NCI-H524 treated with DMSO at 0.1 percent for 48 hours (cell line): ENCODE measurements at regions not wholly inside any gene's neighbourhood (a gene's known extent, or its start where the extent isn't known, plus 50 kb on each side); places are given as distances from the start of the nearest gene placed in this dataset.

Experiments
- DNase-seq: peaks from one replicate; lab custom pipeline; 2025; lab: John Stamatoyannopoulos, UW

DNA sequence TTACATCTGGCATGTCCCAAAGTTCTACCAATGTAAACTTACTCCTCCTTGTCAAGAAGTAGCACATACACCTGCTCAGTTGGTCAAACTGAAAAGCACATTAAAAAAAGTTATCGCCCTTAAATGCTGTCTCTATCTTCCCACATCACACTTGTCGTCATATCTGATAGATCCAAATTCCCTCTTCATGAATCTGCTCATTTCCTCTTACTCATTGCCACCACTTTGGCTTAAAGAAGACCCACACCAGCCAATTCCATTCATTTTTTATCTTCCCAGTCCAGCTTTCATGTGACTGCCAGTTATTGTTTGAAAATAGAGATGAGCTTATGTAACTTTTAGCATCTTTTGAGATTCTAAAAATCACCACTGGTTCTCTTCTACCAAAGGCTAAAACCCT is 305.9 kb upstream of the MTNR1B start:
- DNase-seq, result no peak

DNA sequence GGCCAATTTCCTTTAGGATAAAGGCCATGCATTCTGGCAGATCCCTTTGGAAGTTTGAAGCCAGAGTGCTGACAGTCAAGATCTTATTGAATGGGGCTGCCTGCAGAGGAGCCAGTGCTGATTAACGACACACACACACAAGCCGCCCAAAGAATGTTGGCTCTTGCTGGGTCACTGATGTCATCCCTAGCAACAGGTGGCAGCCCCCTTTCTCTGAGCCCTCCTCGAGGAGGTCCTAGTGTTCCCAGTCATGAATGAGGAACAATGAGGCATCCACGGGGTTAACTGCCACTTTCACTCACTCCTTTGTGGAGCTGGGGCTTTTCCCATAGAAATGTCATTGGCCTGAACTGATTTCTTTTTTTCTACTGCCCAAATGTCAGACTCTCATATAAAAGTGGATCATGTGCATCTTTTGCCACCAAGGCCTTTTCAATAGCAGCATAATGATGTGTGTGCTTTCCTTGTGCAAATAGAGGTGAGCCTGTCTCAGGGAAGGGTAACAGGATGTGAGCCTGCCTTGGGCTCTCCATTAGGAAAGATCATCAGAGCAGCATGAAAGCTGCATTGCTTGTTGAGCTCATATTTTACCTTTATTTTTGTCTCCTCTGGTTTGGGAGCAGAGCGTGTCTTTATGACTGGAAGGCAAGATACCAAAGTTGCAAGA is 301.8 kb upstream of the MTNR1B start:
- no peak for DNase-seq

DNA sequence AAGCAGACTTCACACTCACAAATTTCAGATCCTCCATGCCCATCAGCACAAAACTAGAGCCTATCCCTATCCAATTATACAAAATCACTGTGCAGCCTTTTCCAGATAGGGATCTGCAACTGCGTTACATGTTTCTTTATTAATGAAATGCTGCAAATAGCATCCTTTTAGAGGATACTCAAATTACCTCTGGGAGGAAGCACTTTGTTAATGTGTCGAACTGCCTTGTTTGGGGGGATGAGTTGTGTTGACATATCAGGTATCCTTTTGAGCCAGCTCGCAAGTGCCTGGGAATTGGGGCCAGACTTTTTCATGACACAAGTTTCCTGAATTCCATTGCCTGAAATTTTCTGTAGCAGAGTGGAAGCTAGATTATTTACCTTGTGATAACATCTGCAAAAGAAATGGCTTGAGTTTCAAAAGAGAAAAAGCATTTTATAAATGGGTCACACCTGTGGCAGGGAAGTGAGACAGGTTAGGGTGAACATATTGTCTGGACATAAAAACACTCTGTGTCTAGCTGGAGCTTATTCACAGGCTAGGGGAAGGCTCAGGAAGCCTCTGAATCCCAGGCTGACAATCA is 299.1 kb upstream of the MTNR1B start:
- no peak for DNase-seq

DNA sequence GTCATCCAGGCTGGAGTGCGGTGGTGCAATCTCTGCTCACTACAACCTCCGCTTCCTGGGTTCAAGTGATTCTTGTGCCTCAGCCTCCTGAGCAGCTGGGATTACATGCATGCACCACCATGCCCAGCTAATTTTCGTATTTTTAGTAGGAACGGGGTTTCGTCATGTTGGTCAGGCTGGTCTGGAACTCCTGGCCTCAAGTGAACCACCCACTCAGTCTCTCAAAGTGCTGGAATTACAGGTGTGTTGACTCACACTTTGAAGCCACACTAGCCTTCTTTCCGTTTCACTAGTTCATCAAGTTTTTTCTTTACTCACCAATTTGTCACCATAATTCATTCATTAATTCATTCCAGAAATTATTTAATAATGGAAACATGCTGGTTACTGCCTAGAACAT is 298.4 kb upstream of the MTNR1B start:
- no peak for DNase-seq

DNA sequence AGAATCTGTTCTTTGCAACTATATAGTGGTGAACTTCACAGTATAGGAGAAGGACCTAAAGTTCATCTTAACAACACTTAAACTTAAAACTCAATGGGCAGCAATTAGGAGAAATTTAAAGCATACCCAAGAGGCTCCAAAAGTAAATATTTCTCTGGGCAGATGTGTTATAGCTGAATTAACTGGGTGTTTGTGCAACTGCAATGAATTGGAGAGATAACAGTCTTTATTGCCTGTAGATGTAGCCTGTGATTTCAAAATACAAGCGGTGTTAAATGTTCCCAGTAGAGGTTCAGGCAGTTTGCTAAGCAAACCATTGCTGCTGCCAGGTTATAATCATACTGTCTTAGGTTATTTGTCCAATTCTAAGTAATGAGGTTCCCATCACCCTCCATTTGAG is 294.1 kb upstream of the MTNR1B start:
- no peak for DNase-seq

DNA sequence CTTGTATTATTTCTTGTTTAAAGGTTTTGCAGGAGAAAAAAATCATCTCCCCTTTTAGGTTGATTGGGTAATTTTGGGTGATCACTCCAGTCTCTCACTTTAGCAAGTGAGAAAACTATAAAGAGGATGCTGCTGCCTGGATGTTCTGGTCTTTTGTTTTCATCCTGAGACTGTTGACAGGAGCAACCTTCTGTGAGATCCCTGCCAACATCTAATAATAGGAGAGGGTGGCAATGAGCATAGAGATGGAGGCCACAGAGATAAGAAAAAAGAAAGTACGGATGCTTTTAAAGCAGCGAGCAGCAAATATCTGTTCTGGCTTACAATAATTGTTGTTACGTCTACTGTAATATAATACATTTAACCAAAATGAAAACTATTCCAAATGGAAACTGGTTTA is 293.6 kb upstream of the MTNR1B start:
- DNase-seq, result no peak

DNA sequence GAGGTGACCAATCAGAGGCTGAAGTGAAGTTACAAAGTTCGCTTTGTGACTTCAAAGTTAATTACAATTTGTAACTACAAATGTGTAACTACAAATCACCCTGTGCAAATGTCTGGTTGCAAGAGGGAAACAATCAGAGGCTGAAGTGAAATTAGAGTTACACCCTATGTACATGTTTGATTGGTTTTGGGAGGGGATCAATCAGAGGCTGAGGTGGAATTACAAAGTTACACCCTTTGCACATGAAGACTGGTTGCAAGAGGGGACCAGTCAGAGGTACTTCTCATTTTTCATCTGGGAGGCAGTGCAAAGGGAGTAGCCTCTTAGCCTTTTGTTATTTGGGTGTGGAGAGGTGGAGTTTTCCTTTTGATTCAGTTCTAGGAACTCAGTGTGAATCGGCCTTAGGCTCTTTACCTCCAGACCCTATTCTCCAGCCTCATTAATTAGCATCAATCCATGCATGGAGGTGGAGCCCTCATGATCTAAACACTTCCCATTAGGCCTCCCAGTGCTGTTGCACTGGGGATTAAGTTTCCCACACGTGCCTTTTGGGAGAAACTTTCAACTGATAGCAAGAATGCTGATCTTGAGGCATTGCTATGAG is 291.3 kb upstream of the MTNR1B start:
- DNase-seq, result no peak

DNA sequence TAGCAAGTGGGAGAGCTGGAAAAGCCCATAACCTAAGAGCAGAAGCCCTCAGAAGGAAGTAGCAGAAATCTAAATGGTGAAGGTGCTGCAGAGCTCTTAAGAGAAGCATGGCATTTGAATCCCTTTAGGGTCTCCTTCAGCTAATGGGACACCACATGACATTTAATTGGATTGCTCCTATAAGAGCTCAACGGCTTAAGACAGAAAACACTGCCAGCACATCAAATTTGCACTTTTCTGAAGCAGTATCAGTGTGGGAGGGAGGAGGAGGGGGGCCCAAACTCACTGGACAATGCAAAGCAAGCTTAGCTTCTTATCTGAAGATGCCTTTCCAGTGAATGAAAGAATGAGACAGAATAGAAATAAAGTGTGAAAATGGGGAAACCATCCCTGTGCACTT is 287.9 kb upstream of the MTNR1B start:
- peak; percentile 5 for DNase-seq

DNA sequence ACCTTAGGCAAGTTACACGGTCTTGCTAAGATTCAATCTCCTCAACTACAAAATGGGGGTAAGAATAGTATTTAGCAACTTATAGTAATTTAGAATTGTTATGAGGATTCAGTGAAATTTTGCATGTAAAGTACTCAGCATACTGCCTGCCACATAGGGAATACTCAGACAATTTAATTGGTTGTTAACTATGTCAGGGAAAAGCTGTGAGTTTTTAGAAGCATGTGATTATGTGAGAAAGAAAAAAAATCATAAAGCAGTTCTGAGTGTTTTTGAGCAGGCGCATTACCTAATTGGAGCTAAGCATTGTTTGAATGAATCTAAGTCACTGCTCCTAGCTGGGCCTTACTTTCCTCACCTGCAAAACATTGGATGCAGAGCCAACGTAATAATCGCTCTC is 287.3 kb upstream of the MTNR1B start:
- no peak for DNase-seq

DNA sequence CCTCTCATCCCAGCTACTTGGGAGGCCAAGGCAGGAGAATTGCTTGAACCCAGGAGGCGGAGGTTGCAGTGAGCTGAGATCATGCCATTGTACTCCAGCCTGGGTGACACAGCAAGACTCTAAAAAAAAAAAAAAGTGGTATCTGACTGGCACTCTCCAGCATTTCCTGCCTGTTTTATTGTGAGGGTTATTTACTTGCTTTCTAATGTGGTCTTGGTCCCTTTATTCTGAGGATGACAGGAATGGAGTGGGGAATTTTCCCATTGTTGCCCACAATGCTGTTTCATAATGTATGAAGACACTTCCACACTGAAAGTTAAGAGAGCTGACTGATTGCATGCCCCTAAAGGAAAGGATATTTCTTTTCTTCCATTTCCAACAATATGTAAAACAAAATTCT is 286.5 kb upstream of the MTNR1B start:
- DNase-seq, result no peak

DNA sequence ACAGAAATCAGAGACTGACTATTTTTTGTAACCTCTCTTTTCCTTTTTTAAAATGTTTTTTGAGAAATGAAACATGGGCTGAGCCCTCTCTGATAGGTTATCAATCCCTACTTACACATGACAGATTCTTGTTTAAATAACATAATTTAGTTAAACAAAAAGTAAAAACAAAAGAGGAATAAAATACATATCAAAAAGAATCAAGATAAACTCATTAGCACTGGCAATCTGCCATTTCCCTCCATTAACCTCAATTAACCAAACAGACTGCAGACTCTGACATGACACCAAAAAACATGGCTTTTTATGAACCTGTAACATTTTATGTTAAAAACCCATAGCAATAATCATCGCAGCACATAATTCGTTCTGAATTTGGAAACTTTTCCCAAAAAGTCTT is 284.4 kb upstream of the MTNR1B start:
- DNase-seq, result no peak

DNA sequence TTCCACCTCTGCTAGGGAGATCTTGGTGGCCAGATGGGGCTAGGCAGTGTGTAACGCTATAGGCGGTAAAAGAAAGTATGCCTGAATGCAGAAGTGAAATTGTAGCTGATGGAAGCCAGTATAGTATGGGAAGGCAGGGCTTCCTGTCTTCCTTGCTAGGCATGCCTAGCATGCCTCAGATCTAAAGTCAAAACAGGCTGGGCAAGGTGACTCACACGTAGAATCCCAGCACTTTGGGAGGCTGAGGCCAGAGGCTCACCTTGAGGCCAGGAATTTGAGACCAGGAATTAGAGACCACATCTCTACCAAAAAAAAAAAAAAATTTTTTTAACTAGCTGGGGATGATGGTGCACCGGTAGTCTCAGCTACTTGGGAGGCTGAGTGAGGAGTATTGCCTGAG is 281.7 kb upstream of the MTNR1B start:
- no peak for DNase-seq

DNA sequence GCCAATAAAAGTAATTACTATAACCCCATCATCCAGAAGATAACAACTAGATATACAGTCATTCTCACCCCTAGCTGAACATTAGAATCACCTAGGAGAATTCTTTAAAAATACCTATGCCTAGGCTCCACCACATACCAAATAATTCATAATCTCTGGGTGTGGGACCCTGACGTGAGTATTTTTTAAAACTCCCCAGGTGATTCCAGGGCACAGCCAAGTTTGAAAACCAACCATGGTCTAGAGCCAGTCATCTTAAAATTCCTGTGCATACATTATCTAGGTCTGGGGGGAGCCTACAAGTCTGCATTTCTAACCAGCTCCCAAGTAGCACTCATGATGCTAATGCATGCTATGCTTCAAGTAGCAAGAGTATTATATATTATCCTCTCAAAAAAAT is 281.0 kb upstream of the MTNR1B start:
- no peak for DNase-seq

DNA sequence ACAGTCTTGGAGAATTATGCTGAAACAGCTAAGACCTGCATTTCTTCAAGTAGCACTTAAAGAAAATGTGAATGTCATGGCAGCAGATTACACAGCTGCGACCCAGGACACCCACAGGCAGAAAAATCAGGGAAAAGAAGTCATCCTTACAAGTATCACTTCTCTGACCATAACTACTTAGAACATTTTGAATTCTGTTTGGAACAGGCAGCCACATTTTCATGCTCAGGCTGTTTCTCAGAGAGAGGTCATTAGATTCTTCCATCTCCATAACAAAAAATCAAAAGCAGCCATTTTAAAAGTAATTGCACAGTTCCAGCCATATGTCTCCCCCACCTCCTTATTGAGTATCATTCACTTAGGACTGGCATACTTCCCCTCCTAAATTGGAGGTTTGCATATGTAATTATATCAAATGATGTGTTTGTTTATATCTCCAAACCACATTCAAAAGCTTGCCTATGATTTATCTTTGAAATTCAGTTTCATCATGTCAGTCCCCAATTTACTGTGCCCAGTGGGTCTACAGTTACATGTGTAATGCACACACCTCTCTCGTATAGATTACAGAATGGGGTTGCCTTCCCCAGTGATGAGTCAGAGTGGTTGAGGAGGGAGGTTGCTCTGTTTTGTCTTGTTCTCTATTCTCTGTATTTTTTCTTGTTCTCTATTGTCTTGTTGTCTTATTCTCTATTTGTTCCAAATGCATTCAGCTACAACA is 276.5 kb upstream of the MTNR1B start:
- no peak for DNase-seq

DNA sequence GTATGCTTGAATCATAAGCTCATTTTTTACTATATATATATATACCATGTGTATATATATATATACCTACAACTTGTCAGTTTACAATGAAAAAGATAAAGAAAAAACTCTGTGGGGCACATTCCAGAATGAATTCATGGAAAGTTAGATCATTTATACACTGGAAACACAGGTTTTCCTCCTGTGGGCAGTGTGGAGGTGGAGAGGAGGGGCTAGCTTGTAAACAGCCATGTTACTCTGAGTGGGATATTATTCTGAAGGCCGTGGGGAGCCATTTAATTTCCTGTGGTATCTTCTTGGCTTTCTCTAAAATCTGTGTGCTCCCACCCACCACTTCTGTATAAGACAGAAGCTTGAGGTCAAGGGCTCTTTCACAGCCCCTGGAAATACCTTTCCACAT is 273.4 kb upstream of the MTNR1B start:
- no peak for DNase-seq

DNA sequence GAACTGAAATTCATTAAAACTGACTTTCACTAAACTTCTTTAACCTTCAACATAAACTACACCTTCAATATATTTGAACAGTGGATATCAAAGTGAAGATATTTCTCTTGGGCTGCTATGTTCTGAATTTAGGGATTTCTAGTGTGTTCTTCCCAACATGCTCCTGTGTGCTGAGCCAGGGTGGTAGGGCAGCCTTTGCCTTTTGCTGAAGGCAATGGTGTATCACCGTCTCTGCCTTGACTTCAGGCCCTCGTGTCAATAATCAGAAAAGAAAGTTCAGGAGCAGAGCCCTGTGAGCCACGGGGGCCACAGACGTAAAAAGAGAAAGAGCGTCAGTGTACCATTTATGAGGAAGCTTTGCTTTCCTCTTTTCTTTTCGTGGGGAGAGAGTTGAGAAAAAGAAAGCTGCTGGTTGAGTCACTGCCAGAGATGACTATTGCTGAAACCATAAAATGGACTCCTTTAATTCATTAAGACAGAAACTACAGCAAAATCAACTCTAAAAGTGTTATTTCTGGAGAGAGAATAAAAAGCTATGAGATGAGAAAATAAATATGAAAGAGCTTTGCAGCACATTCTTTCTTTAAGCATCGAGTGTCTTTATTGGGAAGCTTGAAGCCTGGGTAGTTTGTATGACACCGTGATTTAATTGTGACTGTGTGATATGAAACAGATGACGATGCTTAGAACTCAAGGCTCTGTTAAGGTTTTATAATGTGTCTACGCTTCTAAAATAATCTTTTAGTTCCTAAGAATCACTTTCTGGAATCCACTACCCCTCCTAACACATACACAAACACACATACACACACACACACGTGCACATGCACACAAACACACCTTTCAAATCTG is 271.8 kb upstream of the MTNR1B start:
- DNase-seq, result no peak

DNA sequence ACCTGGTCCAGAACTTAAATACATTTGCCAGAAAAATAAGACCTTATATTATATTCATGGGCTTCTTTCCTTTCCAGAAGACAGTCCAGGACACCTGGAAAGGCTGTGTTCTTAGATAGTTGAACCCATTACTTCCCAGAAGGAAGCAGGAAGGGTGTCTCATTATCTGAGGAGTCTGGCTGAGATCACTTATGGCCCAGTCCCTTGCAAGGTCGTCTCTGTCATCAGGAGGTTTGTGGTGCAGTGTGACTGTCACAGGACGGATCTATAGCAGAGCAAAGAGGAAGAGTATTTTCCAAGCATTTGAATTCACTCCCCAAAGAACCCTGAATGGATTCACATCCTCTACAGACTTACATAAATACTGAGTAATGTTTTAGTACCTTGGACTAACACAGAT is 270.7 kb upstream of the MTNR1B start:
- no peak for DNase-seq

DNA sequence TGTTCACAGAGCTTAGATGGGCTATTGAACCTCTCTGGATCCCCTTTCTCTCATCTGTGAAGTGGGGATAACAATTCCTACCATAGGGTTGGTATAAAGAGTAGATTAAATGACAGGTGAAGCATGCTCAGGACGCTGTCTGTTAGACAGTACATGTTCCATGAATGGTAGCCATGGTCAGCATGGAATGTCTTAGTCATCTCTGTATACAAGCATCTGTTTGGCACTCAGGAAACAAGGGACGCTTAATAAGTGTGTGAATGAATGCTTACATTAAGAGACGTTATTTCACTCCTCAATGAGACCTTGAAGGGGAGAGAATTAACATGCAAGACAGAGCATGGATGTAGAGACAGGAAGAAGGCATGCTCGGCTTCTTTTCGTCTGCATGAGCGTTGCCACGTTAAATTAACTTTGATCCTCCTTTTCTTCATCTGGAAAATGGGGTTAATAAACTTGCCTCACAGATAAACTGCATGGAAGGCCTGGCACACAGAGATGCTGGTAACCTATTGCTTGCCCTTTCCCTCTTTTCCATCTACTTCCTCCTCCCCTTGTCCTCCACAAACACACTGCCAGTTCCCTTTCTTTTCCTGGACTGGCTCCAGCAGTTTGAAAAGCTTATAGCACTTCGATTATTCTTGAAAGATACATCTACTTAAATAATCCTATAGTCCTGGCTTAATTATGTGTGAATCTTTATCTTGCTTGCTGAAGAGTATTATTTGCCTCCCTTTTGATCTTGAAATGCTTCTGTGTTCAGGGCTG is 267.2 kb upstream of the MTNR1B start:
- no peak for DNase-seq

DNA sequence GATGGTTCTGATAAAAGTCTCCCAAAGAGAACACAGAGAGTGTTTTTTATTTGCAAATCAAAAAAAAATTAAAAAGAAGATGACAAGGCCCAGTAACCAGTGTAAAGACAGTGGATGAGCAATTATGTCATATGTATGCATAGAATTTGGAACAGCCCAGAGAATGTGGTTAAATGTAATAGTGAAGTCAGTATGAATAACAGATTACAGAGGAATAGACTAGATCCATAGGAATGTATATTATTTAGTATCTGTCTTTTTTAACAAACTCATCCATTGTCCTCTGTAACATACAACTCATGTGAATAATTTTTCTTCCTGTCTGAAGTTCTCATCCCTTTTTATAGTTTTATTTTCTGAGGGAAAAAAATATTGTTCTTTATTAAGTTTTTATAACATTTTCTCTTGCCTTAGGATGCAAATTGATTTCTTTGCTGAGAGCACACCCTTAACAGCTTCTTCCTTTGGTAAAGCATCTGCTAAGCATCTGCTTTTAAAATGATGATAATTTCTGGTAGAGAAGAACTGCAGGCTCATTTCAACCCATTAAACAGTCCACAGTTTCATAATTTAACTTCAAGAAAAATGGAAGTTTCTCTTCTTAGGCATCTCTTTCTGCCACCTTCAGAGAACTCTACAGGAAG is 266.5 kb upstream of the MTNR1B start:
- DNase-seq, result no peak

DNA sequence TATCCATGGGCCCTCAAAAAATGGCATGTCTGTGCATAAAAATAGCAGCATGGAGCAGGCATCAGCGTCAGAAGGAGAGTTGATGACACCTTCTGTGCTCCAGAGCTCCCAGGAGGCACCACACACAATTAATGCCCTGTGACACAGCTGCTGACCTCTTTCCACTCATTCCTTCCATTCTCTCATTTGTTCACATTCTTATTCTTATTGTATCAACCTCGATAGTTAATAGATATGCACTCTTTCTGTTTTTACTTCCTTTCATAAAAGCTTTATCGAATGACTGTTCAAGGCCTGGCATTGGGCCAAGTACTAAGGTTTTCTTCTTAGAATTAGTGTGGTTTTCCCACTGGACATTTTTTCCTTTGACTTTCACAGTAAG is 266.0 kb upstream of the MTNR1B start:
- no peak for DNase-seq

DNA sequence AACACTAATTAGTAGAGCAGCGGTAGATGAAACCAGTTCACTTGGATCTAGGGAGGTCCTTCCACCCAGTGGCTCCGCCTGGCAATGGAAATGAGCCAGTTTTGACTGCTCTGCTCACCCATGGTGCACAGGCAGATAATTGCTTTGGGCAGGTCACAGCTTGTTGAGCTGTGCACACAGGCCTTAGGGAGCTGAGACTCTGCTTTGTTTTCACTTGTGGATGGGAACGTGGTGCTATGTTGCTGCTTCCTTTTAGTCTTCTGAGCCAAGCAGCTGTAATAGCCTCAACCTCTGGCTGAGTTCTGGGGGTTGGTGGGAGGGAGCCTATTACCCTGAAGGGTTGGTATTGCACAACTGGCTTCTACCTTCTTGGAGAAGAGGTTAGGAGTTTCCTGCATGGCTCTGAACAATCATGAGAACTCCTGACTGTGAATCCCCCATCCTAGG is 262.3 kb upstream of the MTNR1B start:
- DNase-seq, result no peak
